Mucosa of descending colon (tissue), 3 donors: ENCODE measurements at regions not wholly inside any gene's neighbourhood (a gene's known extent, or its start where the extent isn't known, plus 50 kb on each side); places are given as distances from the start of the nearest gene placed in this dataset.

Source experiments
- ATAC-seq: fragments of 200-7000 bp; cut with Tn5 transposase; one replicate; pipeline ENCODE4 v1.9.1; 2020; ENCODE audit warnings: mild to moderate bottlenecking, moderate library complexity
- DNase-seq, 3 donors: peaks; one replicate each; pipeline ENCODE4 v3.0.0-alpha.2; 2020
- H3K36me3 ChIP-seq: fragments of 200-600 bp; one replicate; pipeline ENCODE4 v1.8.0; 2021; ENCODE audit warnings: low read depth, mild to moderate bottlenecking
- H3K4me1 ChIP-seq: fragments of 200-600 bp; one replicate; pipeline ENCODE4 v1.8.0; 2021; ENCODE audit warnings: low read depth, mild to moderate bottlenecking
- H3K4me3 ChIP-seq: fragments of 200-600 bp; one replicate; pipeline ENCODE4 v1.8.0; 2021; ENCODE audit warnings: mild to moderate bottlenecking
- H3K9me3 ChIP-seq: fragments of 200-600 bp; one replicate; pipeline ENCODE4 v1.8.0; 2021; ENCODE audit warnings: mild to moderate bottlenecking
- intact Hi-C, 2 donors: fragments of 100-400 bp; cut with DNase I in 1 of 2; cut with micrococcal nuclease in 1 of 2; formaldehyde crosslinking; loops; one replicate each; pipeline versions ENCODE4 v1.11.0 to v1.11.1; 2022; cut with DNase I, micrococcal nuclease
- TF ChIP-seq, protein P1 (sequence below): fragments of 200-600 bp; IDR thresholded peaks from one replicate; pipeline ENCODE4 v1.8.0; 2022; ENCODE audit warnings: antibody characterized with exemption, mild to moderate bottlenecking
- donor health status: DM: no; HTN: no; CAD: no; lungs with moderate emphysema.
- donor health status: DM: no; HTN: no; CAD: no.
- donor health status: DM: no; HTN: yes; CAD: no.

DNA sequence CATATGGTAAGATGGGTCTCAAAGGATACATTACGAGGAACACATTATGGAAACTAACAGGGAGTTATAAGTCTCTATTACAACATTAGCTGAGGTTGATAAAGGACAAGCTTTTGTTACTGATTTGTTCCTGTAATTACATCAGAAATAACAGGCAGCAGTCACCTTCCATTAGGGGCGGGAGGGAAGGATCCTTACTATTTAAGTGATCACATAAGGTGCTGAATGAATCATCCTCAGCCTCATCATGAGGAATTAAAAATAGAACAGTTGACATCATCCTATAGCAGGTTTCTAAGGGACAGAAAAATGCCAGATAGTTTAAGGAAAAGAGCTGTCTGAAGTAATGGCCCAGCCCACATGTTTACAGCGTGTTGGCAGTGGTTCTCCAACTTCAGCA, 86.9 kb upstream of the MGAT5 start:
- DNase-seq: no peak
- Histone ChIP-seq H3K36me3 (no peaks in the 10 kb centered on the region), H3K4me3 (no peak overlapping the region), H3K4me1 (peaks cover 5% of the 10 kb centered on the region), H3K9me3 (no peaks in the 10 kb centered on the region)
- TF ChIP-seq, protein P1, sequence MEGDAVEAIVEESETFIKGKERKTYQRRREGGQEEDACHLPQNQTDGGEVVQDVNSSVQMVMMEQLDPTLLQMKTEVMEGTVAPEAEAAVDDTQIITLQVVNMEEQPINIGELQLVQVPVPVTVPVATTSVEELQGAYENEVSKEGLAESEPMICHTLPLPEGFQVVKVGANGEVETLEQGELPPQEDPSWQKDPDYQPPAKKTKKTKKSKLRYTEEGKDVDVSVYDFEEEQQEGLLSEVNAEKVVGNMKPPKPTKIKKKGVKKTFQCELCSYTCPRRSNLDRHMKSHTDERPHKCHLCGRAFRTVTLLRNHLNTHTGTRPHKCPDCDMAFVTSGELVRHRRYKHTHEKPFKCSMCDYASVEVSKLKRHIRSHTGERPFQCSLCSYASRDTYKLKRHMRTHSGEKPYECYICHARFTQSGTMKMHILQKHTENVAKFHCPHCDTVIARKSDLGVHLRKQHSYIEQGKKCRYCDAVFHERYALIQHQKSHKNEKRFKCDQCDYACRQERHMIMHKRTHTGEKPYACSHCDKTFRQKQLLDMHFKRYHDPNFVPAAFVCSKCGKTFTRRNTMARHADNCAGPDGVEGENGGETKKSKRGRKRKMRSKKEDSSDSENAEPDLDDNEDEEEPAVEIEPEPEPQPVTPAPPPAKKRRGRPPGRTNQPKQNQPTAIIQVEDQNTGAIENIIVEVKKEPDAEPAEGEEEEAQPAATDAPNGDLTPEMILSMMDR: no peak
- intact Hi-C loops: no loop called here
- peak; percentile 56 for ATAC-seq

DNA sequence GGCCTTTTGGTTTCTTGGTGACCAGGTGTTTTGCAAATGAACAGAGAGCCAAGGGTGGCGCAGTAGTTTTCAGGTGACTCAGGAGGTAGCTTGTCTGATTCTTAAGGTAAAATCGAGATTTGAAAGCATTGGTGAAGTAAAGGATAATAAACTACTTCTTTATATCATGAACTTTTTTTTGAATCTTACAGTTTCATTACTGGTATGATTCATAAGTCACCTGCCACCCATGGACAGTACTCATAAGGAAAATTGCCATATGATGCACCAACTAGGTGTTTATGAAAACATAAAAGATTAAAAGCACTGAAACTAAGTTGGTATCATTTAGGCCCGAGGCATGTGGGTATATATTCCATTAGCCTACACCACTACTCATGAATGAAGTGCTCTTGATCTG, 84.1 kb upstream of the MGAT5 start:
- Histone ChIP-seq H3K4me1 (peaks cover 22% of the 10 kb centered on the region), H3K4me3 (no peak overlapping the region), H3K36me3 (no peaks in the 10 kb centered on the region), H3K9me3 (no peaks in the 10 kb centered on the region)
- no peak for DNase-seq
- TF ChIP-seq, protein P1: no peak
- ATAC-seq: no peak
- intact Hi-C loops: no loop called here

DNA sequence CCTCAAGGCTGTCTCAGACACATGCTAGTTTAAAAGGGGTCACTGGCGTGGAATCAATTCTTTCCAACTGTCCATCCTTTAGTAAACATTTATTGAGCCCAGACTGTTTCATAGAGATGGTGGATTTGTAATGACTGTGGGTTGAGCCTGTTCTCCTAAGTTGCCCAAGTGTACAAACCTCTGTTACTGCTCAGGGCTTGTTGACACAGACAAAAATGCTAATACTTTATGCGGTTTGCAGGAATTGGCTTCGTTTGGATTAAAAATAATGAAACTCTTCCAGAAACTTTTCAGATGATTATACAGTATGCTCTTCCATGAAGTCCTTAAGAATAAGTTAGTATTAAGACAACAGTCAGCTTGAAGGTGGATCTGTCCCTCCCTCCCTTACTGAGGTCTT, 83.6 kb upstream of the MGAT5 start:
- DNase-seq (no peak), ATAC-seq (no peak)
- no peak overlapping the region for H3K4me3 ChIP-seq
- peaks cover 27% of the 10 kb centered on the region for H3K4me1 ChIP-seq
- no peaks in the 10 kb centered on the region for H3K9me3 ChIP-seq
- no peaks in the 10 kb centered on the region for H3K36me3 ChIP-seq
- TF ChIP-seq, protein P1: no peak
- intact Hi-C loops: no loop called here

DNA sequence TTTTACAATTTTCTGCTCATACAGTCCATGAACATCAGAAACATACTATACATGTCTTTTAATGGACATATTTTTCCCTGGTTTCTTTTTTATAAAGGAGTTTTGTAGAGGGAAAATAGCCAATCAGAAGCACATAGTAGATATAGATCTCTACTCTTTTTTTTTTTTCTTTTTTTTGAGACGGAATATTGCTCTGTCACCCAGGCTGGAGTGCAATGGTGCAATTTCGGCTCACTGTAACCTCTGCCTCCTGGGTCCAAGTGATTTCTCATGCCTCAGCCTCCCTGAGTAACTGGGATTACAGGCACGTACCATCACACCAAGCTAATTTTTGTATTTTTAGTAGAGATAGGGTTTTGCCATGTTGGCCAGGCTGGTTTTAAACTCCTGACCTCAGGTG, 83.2 kb upstream of the MGAT5 start:
- TF ChIP-seq, protein P1: no peak
- H3K36me3 ChIP-seq: no peaks in the 10 kb centered on the region
- no peak overlapping the region for H3K4me3 ChIP-seq
- intact Hi-C loops: no loop called here
- ATAC-seq: no peak
- no peak for DNase-seq
- H3K4me1 ChIP-seq: peaks cover 32% of the 10 kb centered on the region
- no peaks in the 10 kb centered on the region for H3K9me3 ChIP-seq

DNA sequence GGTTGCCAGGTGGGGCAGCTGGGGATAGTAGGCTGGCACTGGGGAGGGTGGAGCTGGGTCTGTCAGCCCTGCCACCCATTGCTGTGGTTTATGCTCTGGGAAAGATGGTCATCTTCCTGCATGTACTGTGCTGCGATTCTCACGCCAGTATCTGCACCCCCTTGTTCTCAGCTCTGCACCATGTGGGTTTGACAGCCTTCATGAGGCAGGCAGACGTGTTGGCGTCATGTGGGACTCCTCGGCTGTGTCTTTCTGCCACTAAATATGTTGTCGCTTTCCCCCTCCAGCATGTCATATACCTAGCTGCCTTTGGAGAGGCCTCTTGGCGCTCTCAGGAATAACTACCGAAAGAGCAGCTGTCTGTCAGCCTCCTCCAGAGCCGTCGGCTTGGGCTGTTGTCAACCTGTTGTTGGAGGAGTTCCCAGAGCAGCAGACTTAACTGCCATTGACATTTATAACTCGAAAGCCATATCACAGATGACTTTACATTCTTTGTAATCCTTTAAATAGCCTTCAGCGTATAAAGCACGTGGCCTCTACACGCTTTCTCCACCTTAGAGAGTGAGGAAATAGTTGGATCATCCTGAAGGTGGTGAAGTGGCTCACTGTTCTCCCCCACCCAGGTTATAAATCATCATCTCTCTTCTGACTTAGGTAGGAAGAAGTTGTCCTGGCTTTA, 80.4 kb upstream of the MGAT5 start:
- DNase-seq: peak in 2 of 3 donors; percentile 63 to 84
- H3K36me3 ChIP-seq: no peaks in the 10 kb centered on the region
- H3K4me1 ChIP-seq: peaks cover 37% of the 10 kb centered on the region
- no peaks in the 10 kb centered on the region for H3K9me3 ChIP-seq
- H3K4me3 ChIP-seq: peak overlapping the region; percentile 21
- TF ChIP-seq, protein P1: no peak
- intact Hi-C loops: no loop called here
- peak; percentile 92 for ATAC-seq

DNA sequence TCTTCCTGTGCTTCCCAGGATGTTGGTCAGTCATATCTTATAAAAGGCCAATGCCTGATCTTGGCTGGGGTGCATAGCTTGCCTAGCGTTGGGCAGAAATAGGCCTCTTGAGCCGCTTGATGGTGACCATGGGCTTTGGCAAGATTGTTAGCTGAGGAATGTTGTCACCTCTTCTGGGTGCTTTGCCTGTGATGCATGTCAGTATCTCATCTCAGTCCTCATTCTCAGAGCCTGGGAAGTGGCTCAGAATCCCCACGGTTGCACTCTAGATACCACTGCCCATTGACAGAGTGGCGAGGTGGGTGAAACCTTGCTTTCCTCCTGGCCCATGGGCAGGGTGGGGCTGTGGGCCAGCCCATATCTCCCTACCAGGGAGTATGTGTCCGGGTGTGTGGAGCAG, 79.2 kb upstream of the MGAT5 start:
- DNase-seq (no peak), ATAC-seq (peak; percentile 15)
- no peak overlapping the region for H3K4me3 ChIP-seq
- H3K36me3 ChIP-seq: no peaks in the 10 kb centered on the region
- no peaks in the 10 kb centered on the region for H3K9me3 ChIP-seq
- peaks cover 37% of the 10 kb centered on the region for H3K4me1 ChIP-seq
- TF ChIP-seq, protein P1: no peak
- intact Hi-C loops: no loop called here
